Osteocyte (in vitro differentiated cells): ENCODE measurements at regions not wholly inside any gene's neighbourhood (a gene's known extent, or its start where the extent isn't known, plus 50 kb on each side); places are given as distances from the start of the nearest gene placed in this dataset.
"Not testable (repeated sequence)": the region's sequence is repeated elsewhere in the genome, so short reads cannot be mapped to it uniquely, and the experiment has no call there.

Experiments used
- DNase-seq: peaks from one replicate; pipeline ENCODE4 v3.0.0; 2021; ENCODE audit warnings: mixed read lengths; ENCODE audit not compliant: unreplicated experiment; ENCODE audit errors: extremely low spot score
- H3K27ac Mint-ChIP-seq: one replicate; pipeline ENCODE4 v1.8.0; 2021; ENCODE audit warnings: mild to moderate bottlenecking, mixed read lengths; ENCODE audit not compliant: unreplicated experiment
- H3K27me3 Mint-ChIP-seq: one replicate; pipeline ENCODE4 v1.8.0; 2021; ENCODE audit warnings: mixed read lengths; ENCODE audit not compliant: unreplicated experiment
- H3K36me3 Mint-ChIP-seq: one replicate; pipeline ENCODE4 v1.8.0; 2021; ENCODE audit warnings: mixed read lengths; ENCODE audit not compliant: unreplicated experiment
- H3K4me1 Mint-ChIP-seq: one replicate; pipeline ENCODE4 v1.8.0; 2021; ENCODE audit warnings: mixed read lengths; ENCODE audit not compliant: unreplicated experiment
- H3K4me3 Mint-ChIP-seq: one replicate; pipeline ENCODE4 v1.8.0; 2021; ENCODE audit warnings: mild to moderate bottlenecking, moderate library complexity, mixed read lengths; ENCODE audit not compliant: unreplicated experiment
- H3K9me3 Mint-ChIP-seq: one replicate; pipeline ENCODE4 v1.8.0; 2021; ENCODE audit warnings: mixed read lengths; ENCODE audit not compliant: unreplicated experiment
- TF ChIP-seq, protein P1 (sequence below): fragments of 200-600 bp; sonication (generic); IDR thresholded peaks from 2 replicates; pipeline ENCODE4 v1.5.0; 2021; ENCODE audit warnings: antibody characterized with exemption, mild to moderate bottlenecking, moderate library complexity

DNA sequence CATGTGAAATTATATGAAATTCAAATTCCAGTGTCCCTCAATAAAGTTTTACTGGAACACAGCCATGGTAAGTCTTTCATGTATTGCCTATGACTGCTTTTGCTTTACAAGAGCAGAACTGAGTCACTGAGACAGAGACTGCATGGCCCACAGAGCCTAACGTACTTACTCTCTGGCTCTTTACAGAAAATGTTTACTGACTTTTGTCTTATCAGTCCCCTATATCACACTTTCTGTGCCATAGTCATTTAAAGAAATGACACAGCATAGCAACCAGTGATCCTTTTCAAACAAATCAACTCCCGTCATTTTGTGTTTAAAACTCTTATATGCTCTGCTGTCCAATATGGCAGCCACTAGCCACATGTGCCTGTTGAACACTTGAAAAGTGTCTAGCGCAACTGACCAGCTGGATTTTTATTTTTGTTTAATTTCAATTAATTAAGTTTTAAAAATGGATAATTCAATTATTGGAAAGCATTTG is 129.7 kb upstream of the CDIN1 start:
- no peak for DNase-seq
- H3K4me3 Mint-ChIP-seq, result no peak overlapping the region
- no peaks in the 10 kb centered on the region for H3K9me3 Mint-ChIP-seq
- H3K27me3 Mint-ChIP-seq, result no peaks in the 10 kb centered on the region
- peaks cover 44% of the 10 kb centered on the region for H3K4me1 Mint-ChIP-seq
- TF ChIP-seq, protein P1, sequence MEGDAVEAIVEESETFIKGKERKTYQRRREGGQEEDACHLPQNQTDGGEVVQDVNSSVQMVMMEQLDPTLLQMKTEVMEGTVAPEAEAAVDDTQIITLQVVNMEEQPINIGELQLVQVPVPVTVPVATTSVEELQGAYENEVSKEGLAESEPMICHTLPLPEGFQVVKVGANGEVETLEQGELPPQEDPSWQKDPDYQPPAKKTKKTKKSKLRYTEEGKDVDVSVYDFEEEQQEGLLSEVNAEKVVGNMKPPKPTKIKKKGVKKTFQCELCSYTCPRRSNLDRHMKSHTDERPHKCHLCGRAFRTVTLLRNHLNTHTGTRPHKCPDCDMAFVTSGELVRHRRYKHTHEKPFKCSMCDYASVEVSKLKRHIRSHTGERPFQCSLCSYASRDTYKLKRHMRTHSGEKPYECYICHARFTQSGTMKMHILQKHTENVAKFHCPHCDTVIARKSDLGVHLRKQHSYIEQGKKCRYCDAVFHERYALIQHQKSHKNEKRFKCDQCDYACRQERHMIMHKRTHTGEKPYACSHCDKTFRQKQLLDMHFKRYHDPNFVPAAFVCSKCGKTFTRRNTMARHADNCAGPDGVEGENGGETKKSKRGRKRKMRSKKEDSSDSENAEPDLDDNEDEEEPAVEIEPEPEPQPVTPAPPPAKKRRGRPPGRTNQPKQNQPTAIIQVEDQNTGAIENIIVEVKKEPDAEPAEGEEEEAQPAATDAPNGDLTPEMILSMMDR, result no peak
- H3K27ac Mint-ChIP-seq, result no peak overlapping the region
- no peaks in the 10 kb centered on the region for H3K36me3 Mint-ChIP-seq

DNA sequence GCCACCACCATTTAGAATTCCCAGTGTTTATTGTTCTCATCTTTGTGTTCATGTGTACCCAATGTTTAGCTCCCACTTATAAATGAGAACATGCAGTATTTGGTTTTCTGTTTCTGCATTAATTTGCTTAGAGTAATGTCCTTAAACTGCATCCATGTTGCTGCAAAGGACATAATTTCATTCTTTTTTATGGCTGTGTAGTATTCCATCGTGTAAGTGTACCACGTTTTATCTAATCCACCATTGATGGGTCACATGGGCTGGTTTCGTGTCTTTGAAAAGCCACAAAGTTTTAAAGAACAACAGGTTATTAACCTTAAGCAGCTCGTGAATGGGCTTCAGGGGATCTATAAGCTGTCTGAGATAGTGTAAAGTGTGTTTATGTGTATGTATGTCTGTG is 125.2 kb upstream of the CDIN1 start:
- H3K27me3 Mint-ChIP-seq, H3K9me3 Mint-ChIP-seq, H3K27ac Mint-ChIP-seq, DNase-seq, H3K36me3 Mint-ChIP-seq, H3K4me3 Mint-ChIP-seq: not testable (repeated sequence)
- peaks cover 14% of the 10 kb centered on the region for H3K4me1 Mint-ChIP-seq

DNA sequence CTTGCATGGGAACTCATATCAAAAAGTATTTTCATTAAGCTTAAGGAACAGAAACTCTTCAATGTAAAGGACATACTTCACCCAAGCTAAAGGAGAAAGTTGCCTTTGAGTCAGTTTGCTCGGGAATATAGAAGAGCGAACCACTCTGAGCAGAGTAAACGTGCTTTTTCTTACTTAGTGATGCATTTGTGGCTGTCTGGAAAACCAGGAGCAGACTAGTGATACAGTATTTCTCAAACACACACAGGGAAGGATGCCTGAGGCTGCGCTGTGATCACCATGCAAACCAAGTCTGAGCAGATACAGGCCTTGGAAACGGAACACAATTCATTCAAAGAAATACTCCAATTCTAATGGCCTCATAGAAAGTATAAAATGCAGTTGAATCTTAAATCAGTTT is 121.0 kb upstream of the CDIN1 start:
- Mint-ChIP-seq H3K4me3 (no peak overlapping the region), H3K9me3 (peaks cover 23% of the 10 kb centered on the region)
- DNase-seq, result no peak

DNA sequence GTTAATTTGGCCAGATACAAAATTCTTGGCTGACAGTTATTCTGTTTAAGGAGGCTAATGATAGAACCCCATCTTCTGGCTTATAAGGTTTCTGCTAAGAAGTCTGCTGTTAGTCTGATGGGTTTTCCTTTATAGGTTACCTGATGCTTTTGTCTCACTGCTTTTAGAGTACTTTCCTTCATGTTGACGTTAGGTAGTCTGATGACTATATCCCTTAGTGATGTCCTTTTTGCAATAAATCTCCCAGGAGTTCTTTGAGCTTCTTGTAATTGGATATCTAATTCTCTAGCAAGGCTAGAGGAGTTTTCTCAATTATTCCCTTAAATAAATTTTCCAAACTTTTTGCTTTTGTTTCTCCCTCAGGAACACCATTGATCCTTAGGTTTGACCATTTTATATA is 114.1 kb upstream of the CDIN1 start:
- TF ChIP-seq, protein P1, result no peak
- H3K27ac Mint-ChIP-seq, result no peak overlapping the region
- no peak overlapping the region for H3K4me3 Mint-ChIP-seq
- H3K4me1 Mint-ChIP-seq, result peaks cover 18% of the 10 kb centered on the region
- H3K36me3 Mint-ChIP-seq, result peaks cover 12% of the 10 kb centered on the region
- peaks cover 34% of the 10 kb centered on the region for H3K9me3 Mint-ChIP-seq
- H3K27me3 Mint-ChIP-seq, result no peaks in the 10 kb centered on the region
- no peak for DNase-seq

More for the DNA sequence above, 121.0 kb upstream of the CDIN1 start:
- TF ChIP-seq, protein P1, result no peak
- Mint-ChIP-seq H3K27ac (no peak overlapping the region), H3K36me3 (peaks cover 12% of the 10 kb centered on the region), H3K4me1 (peaks cover 7% of the 10 kb centered on the region), H3K27me3 (no peaks in the 10 kb centered on the region)

DNA sequence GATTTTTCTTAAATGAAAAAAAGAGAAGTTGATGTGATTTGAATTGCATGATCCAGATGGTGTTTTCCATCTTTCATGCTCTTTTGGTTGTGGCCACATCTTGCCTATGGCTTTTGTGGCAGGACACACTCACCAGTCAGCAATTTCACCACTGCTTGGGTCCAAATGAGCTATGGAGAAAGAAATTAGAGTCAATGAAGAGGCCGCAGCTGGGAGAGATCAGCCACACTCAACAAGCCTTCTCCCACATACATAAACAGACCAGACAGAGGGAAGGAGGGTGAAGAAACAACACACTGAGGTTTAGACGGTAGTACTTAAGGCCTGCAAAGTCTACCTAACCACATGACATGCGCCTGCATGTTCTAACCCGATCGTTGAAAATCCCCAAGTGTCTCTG is 110.7 kb upstream of the CDIN1 start:
- peak overlapping the region; percentile 2 for H3K27ac Mint-ChIP-seq
- TF ChIP-seq, protein P1, result no peak
- H3K4me3 Mint-ChIP-seq, result no peak overlapping the region
- peaks cover 18% of the 10 kb centered on the region for H3K4me1 Mint-ChIP-seq
- H3K36me3 Mint-ChIP-seq, result no peaks in the 10 kb centered on the region
- DNase-seq, result no peak
- H3K9me3 Mint-ChIP-seq, result peaks cover 11% of the 10 kb centered on the region
- no peaks in the 10 kb centered on the region for H3K27me3 Mint-ChIP-seq
